ENCODE measurements at regions not wholly inside any gene's neighbourhood (a gene's known extent, or its start where the extent isn't known, plus 50 kb on each side); places are given as distances from the start of the nearest gene placed in this dataset.

- TF ChIP-seq RAD21 (IDR thresholded peaks at IDR 0.05; ENCODE audit: low read length) (no peak), RFX5 (IDR thresholded peaks at IDR 0.05; ENCODE audit: low read length) (no peak), USF1 (IDR thresholded peaks at IDR 0.05; ENCODE audit: borderline replicate concordance, low read depth) (no peak), CTCF (IDR thresholded peaks at IDR 0.05) (no peak), REST (IDR thresholded peaks at IDR 0.05; ENCODE audit: low read depth, low read length) (no peak), EP300 (IDR thresholded peaks at IDR 0.05; ENCODE audit: borderline replicate concordance in 1 of 2, low read depth in 1 of 2, low read length in 1 of 2) (no peak)
Measured at GRCh38 chr3:164332831-164333802, 745.2 kb downstream of the SI start.

Measured in SK-N-SH (cell line).